ENCODE measurements at regions not wholly inside any gene's neighbourhood (a gene's known extent, or its start where the extent isn't known, plus 50 kb on each side); places are given as distances from the start of the nearest gene placed in this dataset.

- TF ChIP-seq CTCF (IDR thresholded peaks at IDR 0.05 in 8 of 11, conservative IDR thresholded peaks at IDR 0.05 in 3 of 11) (no peak), POLR2AphosphoS5 (IDR thresholded peaks at IDR 0.05) (no peak), POLR2A (IDR thresholded peaks at IDR 0.05) (no peak)
These were observed 56.4 kb upstream of the POMP start for GRCh38 chr13:28602580-28602979.

Measured in spleen (tissue), 7 donors.